GM19452 (cell line): ENCODE measurements at regions not wholly inside any gene's neighbourhood (a gene's known extent, or its start where the extent isn't known, plus 50 kb on each side); places are given as distances from the start of the nearest gene placed in this dataset.

Source experiments
- ATAC-seq: cut with Tn5 transposase; IDR thresholded peaks from one replicate; pipeline ENCODE4 v1.9.1; 2021; ENCODE audit not compliant: unreplicated experiment

GRCh38 chr13:26838821-26839220, 78.2 kb upstream of the GPR12 start:
- ATAC-seq, result no peak

DNA sequence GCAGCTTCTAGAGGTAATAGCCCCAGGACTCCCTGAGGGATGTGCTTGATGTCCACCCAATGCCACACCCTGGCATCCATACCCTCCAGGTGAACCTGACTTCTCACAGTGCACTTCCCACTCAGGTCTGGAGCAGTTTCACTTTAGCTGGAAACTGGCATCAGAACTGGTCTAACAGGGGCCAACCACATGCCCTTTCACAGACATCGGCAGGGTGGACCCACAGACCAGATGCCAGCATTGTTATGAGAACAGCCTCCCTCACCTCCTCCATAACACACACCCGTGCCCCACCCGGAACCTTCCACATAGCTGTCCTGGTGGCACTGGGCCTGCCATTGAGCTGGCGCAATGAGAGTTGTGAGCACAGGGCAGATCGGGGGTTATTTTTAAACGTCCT, 77.4 kb upstream of the GPR12 start:
- ATAC-seq, result no peak

DNA sequence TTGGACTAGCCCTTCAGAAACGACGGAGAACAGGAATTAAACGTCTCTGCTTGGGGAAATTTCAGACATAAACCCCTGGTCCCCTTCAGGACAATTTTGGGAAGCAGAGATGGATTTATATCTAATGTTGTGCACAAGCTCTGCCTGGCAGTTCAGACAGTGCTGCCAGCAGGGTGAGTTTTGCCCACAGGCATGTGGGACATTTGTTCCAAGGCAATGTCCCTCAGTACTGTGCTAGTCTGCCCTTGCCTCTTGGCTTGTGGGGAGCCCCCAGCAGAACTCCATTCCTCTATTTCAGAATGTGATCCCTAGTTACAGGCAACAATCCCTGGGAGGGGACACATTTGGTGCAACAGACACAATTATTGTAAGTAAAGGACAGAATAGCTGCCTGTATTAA, 76.5 kb upstream of the GPR12 start:
- ATAC-seq, result no peak

- ATAC-seq, result no peak
These were observed 76.0 kb upstream of the GPR12 start for GRCh38 chr13:26836626-26837025.

- no peak for ATAC-seq
These were observed 74.1 kb upstream of the GPR12 start for GRCh38 chr13:26834646-26835045.

- no peak for ATAC-seq
These were observed 70.8 kb upstream of the GPR12 start for GRCh38 chr13:26831336-26831908.

GRCh38 chr13:26829716-26830115, 69.1 kb upstream of the GPR12 start:
- ATAC-seq, result no peak

DNA sequence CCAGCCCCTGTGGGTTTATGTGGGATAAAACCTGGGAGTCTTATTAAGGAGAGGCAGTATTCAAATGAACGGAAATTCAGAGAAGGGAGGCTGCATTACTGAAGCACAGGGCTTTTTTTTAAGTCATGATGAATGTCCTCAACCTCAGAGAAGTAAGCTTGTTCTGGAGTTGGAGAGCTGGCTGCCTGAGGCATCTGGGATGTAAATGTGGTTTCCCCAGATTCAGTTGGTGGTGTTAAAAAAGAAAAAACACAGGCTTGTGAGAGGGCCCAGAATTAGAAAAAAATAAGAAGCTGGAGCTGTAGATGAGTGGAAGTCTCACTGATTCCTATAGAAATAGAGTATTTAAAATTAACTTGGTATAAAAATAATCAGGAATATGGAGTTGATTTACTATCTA, 64.0 kb upstream of the GPR12 start:
- ATAC-seq, result no peak

- no peak for ATAC-seq
These were observed 61.6 kb upstream of the GPR12 start for GRCh38 chr13:26822146-26822545.

DNA sequence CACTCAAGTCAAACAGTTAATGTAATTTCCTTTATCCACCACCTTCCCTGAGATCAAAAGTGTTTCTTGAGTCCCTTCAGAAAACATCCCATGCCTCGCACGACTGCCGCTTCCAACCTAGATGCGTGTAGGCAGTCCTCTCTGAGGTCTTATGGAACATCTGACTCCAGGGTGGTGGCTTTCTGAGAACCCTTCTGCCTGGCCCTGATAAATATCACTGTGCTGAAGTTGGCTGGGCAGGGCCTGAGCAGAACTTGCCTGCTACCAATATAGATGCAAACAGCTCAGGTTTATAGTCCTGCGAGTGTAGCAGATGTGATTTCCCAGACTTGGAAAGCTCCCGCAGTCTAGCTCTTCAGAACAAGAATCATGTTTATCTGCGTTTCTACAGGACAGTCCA, 61.1 kb upstream of the GPR12 start:
- ATAC-seq, result no peak

DNA sequence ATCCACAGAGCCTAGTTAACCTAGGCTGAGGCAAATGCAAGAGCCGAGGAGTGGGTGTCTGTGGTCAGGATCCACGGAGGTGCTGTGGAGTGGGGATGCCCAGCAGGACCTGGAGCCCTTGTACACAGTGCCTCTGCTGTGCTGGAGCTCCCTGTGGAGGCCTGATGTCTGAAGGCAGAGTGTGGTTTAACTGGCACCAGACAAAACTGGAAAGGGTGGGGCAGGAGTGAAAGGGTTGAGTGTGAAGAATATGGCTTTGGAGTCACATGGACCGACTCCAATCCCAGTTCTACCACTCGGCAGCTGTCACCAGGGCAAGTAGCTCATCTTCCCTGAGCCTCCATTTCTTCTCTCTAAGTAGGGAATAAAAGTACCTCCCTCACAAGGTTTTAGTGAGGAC, 60.3 kb upstream of the GPR12 start:
- ATAC-seq, result no peak

- ATAC-seq, result no peak
These were observed 58.5 kb upstream of the GPR12 start for GRCh38 chr13:26819046-26819445.

GRCh38 chr13:26816881-26817280, 56.3 kb upstream of the GPR12 start:
- ATAC-seq, result no peak

GRCh38 chr13:26813980-26814348, 53.4 kb upstream of the GPR12 start:
- ATAC-seq, result no peak

DNA sequence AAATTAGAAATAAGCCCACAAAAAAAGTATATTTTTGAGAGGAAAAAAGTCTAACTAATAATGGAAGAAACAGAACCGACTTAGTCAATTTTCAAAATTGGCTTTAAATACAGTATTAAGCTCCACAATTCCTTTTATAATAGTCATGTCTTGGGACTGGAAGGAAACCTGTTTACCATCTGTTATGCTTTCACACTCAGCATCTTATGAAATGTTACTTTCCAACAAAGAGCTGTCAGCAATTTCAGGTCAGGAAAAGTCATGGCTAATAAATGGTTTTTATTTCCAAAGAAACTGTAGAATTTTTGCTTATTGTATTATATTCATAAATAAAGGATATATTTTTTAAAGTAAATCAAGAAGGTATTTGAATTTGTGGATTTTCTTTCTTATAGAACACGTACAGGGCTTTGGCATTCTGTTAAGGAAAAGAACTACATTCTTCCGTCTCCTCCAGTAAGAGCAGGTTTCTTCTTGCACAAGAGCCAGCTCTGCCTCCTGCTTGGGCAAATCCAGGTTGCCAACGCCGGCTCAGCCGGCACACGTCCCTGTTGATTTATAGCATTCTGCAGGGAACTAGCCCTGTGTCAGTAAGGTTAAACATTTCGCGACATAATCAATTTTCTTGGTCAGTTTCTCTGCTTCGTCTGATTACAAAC, 52.9 kb upstream of the GPR12 start:
- no peak for ATAC-seq

DNA sequence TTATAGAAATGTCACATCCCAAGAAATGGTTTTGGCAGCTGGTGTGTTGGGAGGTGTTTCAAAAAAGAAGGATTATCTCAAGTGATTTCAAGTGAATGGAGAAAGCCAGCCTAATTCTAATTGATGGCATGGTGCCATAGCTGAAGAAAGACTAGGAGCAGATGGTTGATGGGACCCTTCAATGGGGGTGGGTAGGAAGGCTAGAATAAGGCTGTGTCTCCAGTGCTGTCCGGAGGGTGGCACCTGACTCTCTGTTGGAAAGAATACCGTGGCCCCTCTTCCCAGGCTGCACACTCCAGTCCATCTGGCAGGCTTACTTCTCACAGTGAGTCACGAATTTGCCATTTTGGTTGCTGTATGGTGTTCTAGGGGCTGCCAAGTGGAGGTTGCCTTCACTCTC, 51.0 kb upstream of the GPR12 start:
- ATAC-seq, result no peak
